ENCODE measurements at regions not wholly inside any gene's neighbourhood (a gene's known extent, or its start where the extent isn't known, plus 50 kb on each side); places are given as distances from the start of the nearest gene placed in this dataset.

- peak; percentile 71 for DNase-seq
Observed at GRCh38 chr6:14621518-14621917, 503.9 kb downstream of the CD83 start.

DNA sequence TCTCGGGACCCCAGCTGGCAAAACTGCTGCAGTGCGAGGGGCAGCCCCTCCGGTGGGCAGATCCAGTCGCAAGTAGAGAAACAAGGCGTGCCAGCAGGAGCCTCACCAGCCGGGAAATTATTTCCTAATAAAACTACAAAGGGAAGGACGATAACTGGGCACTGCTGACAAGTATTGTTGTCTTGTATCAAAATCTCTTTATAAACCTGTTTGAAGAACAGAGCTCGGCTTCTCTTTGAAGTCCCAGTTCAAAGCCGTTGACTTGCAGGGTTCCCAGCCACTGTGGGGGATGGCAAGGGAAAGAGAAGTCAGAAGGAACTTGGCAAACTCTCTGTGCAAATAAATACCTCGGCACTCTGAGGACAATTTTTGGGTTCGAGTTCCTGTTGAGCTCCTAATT lies 504.5 kb downstream of the CD83 start:
- peak; percentile 38 for DNase-seq

DNA sequence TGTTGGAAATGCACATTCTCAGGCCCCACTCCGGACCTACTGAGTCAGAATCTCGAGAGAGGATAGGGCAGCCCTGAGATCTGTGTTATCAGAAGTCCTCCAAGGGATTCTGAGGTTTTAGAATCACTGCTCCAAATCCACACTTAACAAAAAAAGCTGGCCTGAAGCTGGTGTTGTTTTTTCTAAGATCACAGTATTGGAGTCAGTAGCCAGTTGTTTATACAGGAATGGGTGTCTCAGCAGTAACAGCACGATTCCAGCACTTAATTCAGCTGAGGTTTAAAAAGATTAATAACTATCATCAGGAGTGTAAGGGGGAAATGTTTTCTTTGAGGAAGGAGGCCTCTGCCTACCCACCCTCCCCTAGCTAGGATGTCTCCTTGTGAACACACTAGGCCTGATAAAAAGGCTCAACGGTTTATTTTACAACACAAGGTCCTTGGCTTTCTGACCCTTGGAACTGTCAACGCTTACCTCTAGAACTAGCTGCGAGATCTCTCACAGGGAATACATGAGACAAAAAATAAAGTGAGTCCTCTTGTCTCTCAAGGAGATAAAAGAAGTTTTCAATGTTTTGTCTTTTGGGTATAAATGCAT lies 505.4 kb downstream of the CD83 start:
- DNase-seq, result no peak

GRCh38 chr6:14625173-14625895 lies 507.8 kb downstream of the CD83 start:
- no peak for DNase-seq

DNA sequence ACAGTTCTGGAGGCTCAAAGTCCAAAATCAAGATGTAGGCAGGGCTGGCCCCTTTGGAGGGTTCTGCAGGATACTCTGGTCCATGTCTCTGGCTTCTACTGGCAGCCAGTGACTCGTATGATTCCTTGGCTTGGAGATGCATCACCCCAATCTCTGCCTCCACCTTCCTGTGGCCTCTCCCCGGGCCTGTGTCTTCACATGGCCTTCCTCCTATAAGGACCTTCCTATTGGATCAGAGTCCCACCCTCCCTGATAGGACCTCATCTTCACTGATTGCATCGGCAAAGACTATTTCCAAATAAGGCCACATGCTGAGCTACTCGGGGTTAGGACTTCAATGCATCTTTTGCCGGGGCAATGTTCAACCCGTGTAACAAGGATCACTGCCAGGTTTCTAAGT lies 509.0 kb downstream of the CD83 start:
- no peak for DNase-seq

DNA sequence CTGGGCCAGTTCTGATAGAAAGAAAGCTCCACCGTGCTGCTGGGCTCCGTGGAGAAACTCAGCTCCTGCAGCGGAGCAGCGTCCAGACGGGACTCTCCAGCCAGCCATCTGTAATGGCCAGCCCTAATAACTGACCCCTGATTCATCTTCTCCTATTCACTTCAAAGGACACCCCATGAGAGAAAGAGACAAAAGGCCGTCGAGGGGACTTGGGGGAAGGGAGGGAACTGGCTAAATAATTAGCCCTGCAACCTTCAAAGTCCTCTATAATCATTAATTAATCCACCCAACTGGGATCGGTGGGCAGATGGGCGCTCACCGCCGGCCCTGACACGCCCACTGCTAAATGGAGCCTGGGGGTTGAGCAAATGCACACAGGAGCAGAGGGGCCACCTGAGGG lies 512.4 kb downstream of the CD83 start:
- peak; percentile 60 for DNase-seq

GRCh38 chr6:14633479-14633878 lies 515.9 kb downstream of the CD83 start:
- peak; percentile 24 for DNase-seq

DNA sequence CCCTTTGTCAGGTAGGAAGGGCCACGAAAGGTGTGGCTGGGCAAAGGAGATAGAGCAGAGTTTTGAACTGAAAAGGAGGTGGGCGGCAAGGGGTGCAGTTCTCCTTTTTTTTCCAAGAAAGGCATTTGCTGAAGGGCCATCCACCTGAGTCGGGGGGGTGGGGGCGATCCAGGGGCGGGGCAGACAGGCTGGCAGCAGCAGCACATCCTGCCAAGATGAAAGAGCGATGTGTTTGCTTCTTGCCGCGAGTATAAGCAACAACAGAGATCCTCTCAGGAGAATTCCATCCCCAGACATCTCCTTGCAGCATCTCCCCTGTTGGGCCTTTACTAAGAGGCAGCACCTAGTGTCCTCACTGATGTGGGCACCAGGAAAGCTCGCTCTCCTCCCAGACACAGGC lies 516.5 kb downstream of the CD83 start:
- DNase-seq, result peak; percentile 19

DNA sequence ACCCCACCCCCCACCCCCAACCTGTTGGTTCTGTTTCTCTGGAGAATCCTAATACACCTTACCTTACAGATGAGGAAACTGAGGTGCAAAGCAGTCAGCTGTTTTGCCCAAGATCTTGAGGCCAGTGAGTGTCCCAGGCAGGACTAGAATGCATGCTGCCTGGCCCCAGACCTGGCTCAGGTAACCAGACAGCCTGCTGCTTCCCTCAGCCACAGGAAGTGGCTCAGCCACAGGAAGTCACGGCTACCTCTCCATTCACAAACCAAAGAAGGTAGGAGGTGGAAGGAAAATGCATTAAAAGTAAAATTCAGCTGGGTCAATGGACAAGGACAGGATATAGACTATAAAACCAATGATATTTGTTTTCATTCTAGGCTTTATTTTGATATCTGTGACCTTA lies 517.6 kb downstream of the CD83 start:
- peak; percentile 28 for DNase-seq

DNA sequence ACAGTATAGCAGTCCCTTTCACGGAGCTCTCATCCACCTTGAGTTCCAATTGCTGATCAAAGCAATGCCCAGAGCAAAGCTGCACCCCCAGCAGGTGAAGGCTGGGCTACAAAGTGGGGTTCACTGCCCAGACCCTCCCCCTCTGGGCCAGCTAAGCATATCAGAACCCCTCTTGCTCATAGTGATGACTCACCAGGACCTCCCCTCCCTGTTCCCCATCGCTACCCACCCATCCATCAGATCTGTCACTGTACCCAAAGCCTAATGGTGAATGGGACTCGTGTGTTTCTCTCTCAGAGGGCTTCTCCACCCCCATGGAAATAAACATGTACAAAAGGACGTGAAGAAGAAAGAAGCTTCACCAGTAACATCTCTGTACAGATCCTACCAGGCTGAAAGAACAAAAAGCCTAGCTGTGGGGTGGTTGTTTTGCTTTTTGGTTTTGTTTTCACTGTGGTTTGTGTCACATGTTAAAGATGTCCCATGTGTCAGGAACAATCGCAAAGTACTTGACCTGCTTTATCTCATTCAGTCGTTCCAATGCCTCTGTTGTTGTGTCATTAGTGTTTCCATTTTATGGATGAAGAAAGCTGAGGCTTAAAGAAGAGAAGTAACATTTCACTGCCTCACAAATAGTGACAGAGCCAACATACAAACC lies 518.5 kb downstream of the CD83 start:
- no peak for DNase-seq

DNA sequence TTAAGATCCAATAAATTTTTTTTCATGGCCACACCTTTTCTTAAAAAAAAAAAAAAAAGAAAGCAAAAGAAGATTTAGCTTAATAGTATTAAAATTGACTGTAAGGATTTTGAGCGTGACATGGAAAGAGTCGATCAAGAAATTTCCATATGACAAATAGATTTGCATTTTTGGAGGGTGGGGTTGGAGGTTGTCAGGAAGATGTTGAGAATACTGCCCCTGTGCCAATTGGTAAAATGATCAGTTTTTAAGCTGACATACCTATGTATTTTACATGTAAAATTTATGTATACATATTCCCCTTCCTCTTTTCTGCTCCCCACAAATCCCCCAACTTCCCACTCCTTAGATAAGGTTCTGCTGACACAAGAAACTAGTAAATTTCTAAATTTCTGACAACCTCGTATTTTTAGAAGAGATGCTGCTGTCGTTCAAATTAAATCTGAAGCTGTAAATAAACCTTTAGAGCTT lies 520.9 kb downstream of the CD83 start:
- no peak for DNase-seq

DNA sequence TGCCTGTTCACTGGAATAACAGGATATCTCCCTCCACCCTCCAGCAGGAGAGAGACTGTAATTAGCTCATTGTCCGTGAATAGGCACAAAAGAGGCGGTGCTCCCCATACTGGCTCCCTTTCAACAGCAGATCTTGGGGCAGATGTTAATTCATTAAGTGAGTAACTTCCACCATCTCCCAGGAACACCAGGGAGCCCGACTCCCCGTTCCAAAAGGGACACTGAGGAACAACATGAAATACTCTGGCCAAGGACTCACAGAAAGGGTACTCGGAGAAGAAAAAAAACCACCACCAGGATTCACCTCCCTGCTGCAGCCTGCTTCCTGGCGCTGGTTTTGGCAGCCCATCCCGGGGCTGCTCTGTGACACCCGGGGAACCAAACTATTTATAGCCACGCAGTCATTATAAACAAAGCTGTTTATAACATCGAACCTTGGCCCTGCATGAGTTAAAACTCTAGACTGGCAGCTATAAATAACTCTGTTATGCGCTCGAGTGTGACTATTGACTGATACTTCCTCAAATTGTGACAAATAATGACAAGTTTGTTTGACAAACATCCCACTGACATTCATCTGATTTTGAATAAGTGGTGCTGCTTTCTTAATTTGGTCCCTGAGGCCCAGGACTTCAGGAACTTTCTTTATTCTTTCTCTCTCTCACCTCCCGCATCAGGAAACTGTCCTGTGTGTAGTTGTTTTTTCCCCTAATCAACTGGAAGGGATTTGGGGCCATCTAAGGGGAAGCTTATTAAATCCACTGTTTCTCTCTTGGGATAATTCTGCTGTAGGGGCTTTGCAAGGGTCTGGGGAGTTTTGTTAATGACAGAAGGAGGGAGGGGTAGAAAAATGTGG lies 521.6 kb downstream of the CD83 start:
- DNase-seq, result peak; percentile 94

DNA sequence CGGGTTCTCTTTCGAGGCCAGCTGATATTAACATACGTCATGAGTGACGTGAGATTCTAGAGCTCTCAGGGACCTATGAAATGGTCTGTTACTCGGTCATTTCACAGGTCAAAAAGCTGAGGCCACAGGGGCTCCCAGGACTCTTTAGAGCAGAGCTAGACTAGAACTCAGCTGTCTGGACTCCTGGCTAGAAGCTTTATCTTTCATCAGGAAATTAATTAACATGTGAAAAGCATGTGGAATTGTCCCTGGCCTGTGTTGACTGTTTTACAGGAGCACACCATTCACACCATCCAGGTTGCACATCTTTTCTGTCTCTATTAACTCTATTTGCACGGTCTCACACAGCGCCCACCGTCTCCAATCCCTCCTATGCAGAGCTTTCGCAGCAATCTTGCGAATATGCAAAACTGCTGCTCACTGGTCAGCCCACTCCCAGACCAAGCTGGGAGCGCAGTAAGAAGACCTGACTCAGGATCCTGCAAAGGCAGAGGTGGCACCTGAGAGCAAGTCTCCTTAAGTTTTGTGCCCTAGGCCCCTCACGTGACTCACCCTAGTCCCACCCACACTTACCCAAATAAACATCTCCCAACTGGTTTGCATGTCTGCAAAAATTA lies 522.5 kb downstream of the CD83 start:
- no peak for DNase-seq

DNA sequence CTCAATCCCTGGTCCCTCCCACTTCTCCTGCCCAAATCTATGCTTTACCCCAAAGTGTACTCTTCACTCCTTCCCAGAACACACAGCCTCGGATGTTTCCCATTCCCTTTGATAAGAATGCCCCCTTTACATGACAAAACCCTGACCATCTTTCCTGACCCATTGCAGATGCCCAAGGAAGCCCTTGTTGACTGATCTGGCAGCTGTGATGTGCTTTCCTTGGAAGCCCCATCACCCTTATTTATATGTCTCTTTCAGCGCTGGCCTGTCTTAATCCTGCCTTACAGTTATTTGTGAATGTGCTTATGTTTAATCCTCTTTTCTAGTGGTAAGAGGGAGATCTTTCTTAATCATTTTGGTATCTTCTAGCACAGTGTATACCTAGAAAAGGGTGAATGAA lies 523.1 kb downstream of the CD83 start:
- no peak for DNase-seq

- no peak for DNase-seq
Observed at GRCh38 chr6:14641423-14642135, 524.0 kb downstream of the CD83 start.

GRCh38 chr6:14642136-14642505 lies 524.5 kb downstream of the CD83 start:
- no peak for DNase-seq

- DNase-seq, result no peak
Observed at GRCh38 chr6:14642842-14643241, 525.3 kb downstream of the CD83 start.

- no peak for DNase-seq
Observed at GRCh38 chr6:14644381-14644780, 526.8 kb downstream of the CD83 start.

GRCh38 chr6:14645221-14645620 lies 527.6 kb downstream of the CD83 start:
- no peak for DNase-seq

- DNase-seq, result no peak
Observed at GRCh38 chr6:14645841-14646240, 528.3 kb downstream of the CD83 start.

- DNase-seq, result no peak
Observed at GRCh38 chr6:14646371-14646770, 528.8 kb downstream of the CD83 start.

- DNase-seq, result no peak
Observed at GRCh38 chr6:14647357-14647756, 529.8 kb downstream of the CD83 start.

Measured in NCI-H69 (cell line).